GM12878 (cell line): ENCODE measurements at regions not wholly inside any gene's neighbourhood (a gene's known extent, or its start where the extent isn't known, plus 50 kb on each side); places are given as distances from the start of the nearest gene placed in this dataset.

Experiments
- ATAC-seq: fragments of 200-7000 bp; cut with Tn5 transposase; 3 replicates; pipeline ENCODE4 v1.9.1; 2020; ENCODE audit warnings: mild to moderate bottlenecking, moderate library complexity
- BruUV-seq: library from RNA; stranded (reverse); fragments of 400-500 nt; replicated peaks from 2 replicates; lab custom pipeline; 2021; lab: Mats Ljungman, UMichigan
- CTCF ChIA-PET: fragments of 300-600 bp; sonication (Branson Sonifier 250); formaldehyde crosslinking; extraction: SDS; loops from one replicate; lab custom pipeline; 2021; ENCODE audit warnings: inconsistent platforms; lab: Yijun Ruan, JAX
- POLR2A ChIA-PET: fragments of 350-600 bp; formaldehyde crosslinking; extraction: SDS; loops from one replicate; lab custom pipeline; 2021; ENCODE audit warnings: inconsistent platforms; lab: Charles Lee
- RAD21 ChIA-PET: fragments of 300-600 bp; sonication (Branson Sonifier 250); formaldehyde crosslinking; loops from one replicate; lab custom pipeline; 2023; ENCODE audit warnings: antibody characterized with exemption; ENCODE audit not compliant: unreplicated experiment; lab: Charles Lee
- SMC1A ChIA-PET: fragments of 300-600 bp; sonication (Branson Sonifier 250); formaldehyde crosslinking; loops from one replicate; lab custom pipeline; 2023; ENCODE audit not compliant: unreplicated experiment, uncharacterized antibody; lab: Charles Lee
- DNase-seq: peaks from one replicate; pipeline ENCODE4 v3.0.0-alpha.2; 2011; ENCODE audit warnings: low read depth, low spot score
- FAIRE-seq: peaks from 3 replicates; lab custom pipeline; 2011; peaks lifted over from hg19 to GRCh38; lab: Jason Lieb, UNC
- H2AFZ ChIP-seq: 2 replicates; pipeline ENCODE4 v1.6.0; 2011; ENCODE audit warnings: low read depth, low read length, control low read depth; ENCODE audit not compliant: control insufficient read depth
- H3K27ac ChIP-seq: 2 replicates; pipeline ENCODE4 v1.5.1; 2011; ENCODE audit warnings: control low read depth; ENCODE audit not compliant: control insufficient read depth, insufficient read depth
- H3K27me3 ChIP-seq, 2 experiments: replicated peaks in 1 of 2; 2 replicates each; pipeline versions ENCODE4 v1.6.0 to v1.6.1; 2011; ENCODE audit warnings: low read length in 1 of 2; ENCODE audit not compliant: control insufficient read depth in 2 of 2, insufficient read depth in 2 of 2
- H3K36me3 ChIP-seq, 2 experiments: 2 replicates each; pipeline ENCODE4 v1.5.1; 2011; ENCODE audit warnings: low read length in 1 of 2; ENCODE audit not compliant: control insufficient read depth in 2 of 2, insufficient read depth in 2 of 2
- H3K4me1 ChIP-seq: 2 replicates; pipeline ENCODE4 v1.6.1; 2011; ENCODE audit warnings: mild to moderate bottlenecking, low read length, moderate library complexity, mixed read lengths; ENCODE audit not compliant: control insufficient read depth, insufficient read depth
- H3K4me2 ChIP-seq: 2 replicates; pipeline ENCODE4 v1.6.0; 2011; ENCODE audit warnings: control low read depth; ENCODE audit not compliant: control insufficient read depth, insufficient read depth
- H3K4me3 ChIP-seq: fragments of 200-600 bp; sonication (generic); 2 replicates; pipeline ENCODE4 v1.5.1; 2016
- H3K79me2 ChIP-seq: 2 replicates; pipeline ENCODE4 v1.6.0; 2011; ENCODE audit warnings: low read length; ENCODE audit not compliant: control insufficient read depth, insufficient read depth
- H3K9ac ChIP-seq: 2 replicates; pipeline ENCODE4 v1.8.0; 2011; ENCODE audit warnings: low read length, control low read depth, mixed read lengths; ENCODE audit not compliant: control insufficient read depth, insufficient read depth
- H3K9me3 ChIP-seq: replicated peaks from 3 replicates; pipeline ENCODE4 v1.5.1; 2011; ENCODE audit warnings: mild to moderate bottlenecking, low read length; ENCODE audit not compliant: control insufficient read depth, insufficient read depth
- H4K20me1 ChIP-seq: 2 replicates; pipeline ENCODE4 v1.6.0; 2011; ENCODE audit not compliant: control insufficient read depth, insufficient read depth
- CBFB ChIP-seq: IDR thresholded peaks from 2 replicates; pipeline ENCODE4 v1.6.1; 2016; ENCODE audit warnings: antibody characterized with exemption, low read depth
- CEBPB ChIP-seq, 2 experiments: fragments of 150-350 bp in 1 of 2; IDR thresholded peaks; 2 replicates each; pipeline ENCODE4 v1.6.1; 2012 to 2014; ENCODE audit warnings: low read depth in 2 of 2, low read length in 2 of 2, borderline replicate concordance in 1 of 2, inconsistent platforms in 1 of 2
- DPF2 ChIP-seq: fragments of 450-650 bp; IDR thresholded peaks from 2 replicates; pipeline ENCODE4 v1.6.1; 2017; ENCODE audit warnings: mild to moderate bottlenecking
- ETV6 ChIP-seq, 2 experiments: fragments of 450-650 bp in 1 of 2; IDR thresholded peaks in 1 of 2; conservative IDR thresholded peaks in 1 of 2; 2 replicates each; pipeline ENCODE4 v1.6.1; 2014; ENCODE audit warnings: antibody characterized with exemption in 1 of 2, borderline replicate concordance in 1 of 2, low read depth in 1 of 2, mild to moderate bottlenecking in 1 of 2, moderate library complexity in 1 of 2
- GATAD2B ChIP-seq: fragments of 450-650 bp; conservative IDR thresholded peaks from 2 replicates; pipeline ENCODE4 v1.6.1; 2017; ENCODE audit warnings: low read depth, mild to moderate bottlenecking, moderate library complexity
- MAX ChIP-seq: IDR thresholded peaks from 2 replicates; pipeline ENCODE4 v1.6.1; 2012; ENCODE audit warnings: low read depth, low read length, improper control_type of control experiment
- MTA2 ChIP-seq: fragments of 450-650 bp; IDR thresholded peaks from 2 replicates; pipeline ENCODE4 v1.6.1; 2016; ENCODE audit warnings: low read depth, mild to moderate bottlenecking, moderate library complexity
- NBN ChIP-seq: fragments of 450-650 bp; IDR thresholded peaks from 2 replicates; pipeline ENCODE4 v1.6.1; 2016
- PKNOX1 ChIP-seq: fragments of 450-650 bp; IDR thresholded peaks from 2 replicates; pipeline ENCODE4 v1.6.1; 2016; ENCODE audit warnings: mild to moderate bottlenecking
- POLR2A ChIP-seq: IDR thresholded peaks from 2 replicates; pipeline ENCODE4 v1.6.1; 2011; ENCODE audit warnings: low read depth, mild to moderate bottlenecking, low read length
- RAD21 ChIP-seq: IDR thresholded peaks from 2 replicates; pipeline ENCODE4 v1.6.1; 2011; ENCODE audit warnings: mild to moderate bottlenecking, low read depth, low read length, moderate library complexity; ENCODE audit not compliant: insufficient read depth
- RELA ChIP-seq: fragments of 450-650 bp; IDR thresholded peaks from 2 replicates; pipeline ENCODE4 v1.8.0; 2014; ENCODE audit warnings: borderline replicate concordance; ENCODE audit not compliant: partially characterized antibody
- RFX5 ChIP-seq: IDR thresholded peaks from 2 replicates; pipeline ENCODE4 v1.6.1; 2011; ENCODE audit warnings: low read depth, low read length, improper control_type of control experiment
- SMAD1 ChIP-seq: fragments of 450-650 bp; IDR thresholded peaks from 2 replicates; pipeline ENCODE4 v1.6.1; 2018; ENCODE audit warnings: mild to moderate bottlenecking, low read depth; ENCODE audit not compliant: partially characterized antibody
- STAT3 ChIP-seq: IDR thresholded peaks from 2 replicates; pipeline ENCODE4 v1.6.1; 2011; ENCODE audit warnings: low read depth, low read length, improper control_type of control experiment
- TCF12 ChIP-seq: IDR thresholded peaks from 2 replicates; pipeline ENCODE4 v1.6.1; 2011; ENCODE audit warnings: low read depth, mild to moderate bottlenecking, low read length
- WGBS: methylation state at CpG from one replicate; pipeline ENCODE4 v1.1.6; 2016; ENCODE audit warnings: low lambda C conversion rate; ENCODE audit not compliant: insufficient replicate concordance, insufficient coverage; ENCODE audit errors: missing lambda C conversion rate; 5-methylcytosine and 5-hydroxymethylcytosine counted together
- in situ Hi-C: fragments of 300-500 bp; cut with MboI; formaldehyde crosslinking; loops from 9 replicates; pipeline ENCODE4 v1.14.3; 2018; ENCODE audit warnings: mixed read lengths
- intact Hi-C: fragments of 100-400 bp; cut with micrococcal nuclease; formaldehyde crosslinking; loops from one replicate; pipeline ENCODE4 v1.14.2; 2022; ENCODE audit not compliant: unreplicated experiment
- TF ChIP-seq, protein P1 (sequence below): IDR thresholded peaks from 2 replicates; pipeline ENCODE4 v1.6.1; 2011; ENCODE audit warnings: low read depth, mild to moderate bottlenecking, low read length, moderate library complexity, borderline replicate concordance; ENCODE audit errors: extremely low read depth
- TF ChIP-seq, protein P2 (sequence below): IDR thresholded peaks from 2 replicates; pipeline ENCODE4 v1.6.1; 2012; ENCODE audit warnings: low read length, inconsistent platforms

- H3K79me2 ChIP-seq, result no peaks in the 10 kb centered on the region
- POLR2A ChIA-PET, result no interaction called here
- H3K4me2 ChIP-seq, result no peak overlapping the region
- no TSS peak for BruUV-seq
- TF ChIP-seq CEBPB (IDR thresholded peaks at IDR 0.05; ENCODE audit: borderline replicate concordance in 1 of 2, low read depth in 2 of 2, low read length in 2 of 2), result no peak
- TF ChIP-seq TCF12, result no peak
- TF ChIP-seq SMAD1, result no peak
- no peak for TF ChIP-seq GATAD2B
- TF ChIP-seq DPF2, result no peak
- TF ChIP-seq RFX5, result no peak
- TF ChIP-seq, protein P1, sequence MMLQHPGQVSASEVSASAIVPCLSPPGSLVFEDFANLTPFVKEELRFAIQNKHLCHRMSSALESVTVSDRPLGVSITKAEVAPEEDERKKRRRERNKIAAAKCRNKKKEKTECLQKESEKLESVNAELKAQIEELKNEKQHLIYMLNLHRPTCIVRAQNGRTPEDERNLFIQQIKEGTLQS, result no peak
- no peak for TF ChIP-seq NBN
- no peak for TF ChIP-seq RAD21
- no peak for TF ChIP-seq RELA
- TF ChIP-seq POLR2A, result no peak
- no peak for TF ChIP-seq PKNOX1
- no peak for TF ChIP-seq MAX
- no peak for TF ChIP-seq CBFB
- no peak for TF ChIP-seq ETV6 (conservative IDR thresholded peaks at IDR 0.05 in 1 of 2, IDR thresholded peaks at IDR 0.05 in 1 of 2; ENCODE audit: borderline replicate concordance in 1 of 2, low read depth in 1 of 2)
- TF ChIP-seq, protein P2, sequence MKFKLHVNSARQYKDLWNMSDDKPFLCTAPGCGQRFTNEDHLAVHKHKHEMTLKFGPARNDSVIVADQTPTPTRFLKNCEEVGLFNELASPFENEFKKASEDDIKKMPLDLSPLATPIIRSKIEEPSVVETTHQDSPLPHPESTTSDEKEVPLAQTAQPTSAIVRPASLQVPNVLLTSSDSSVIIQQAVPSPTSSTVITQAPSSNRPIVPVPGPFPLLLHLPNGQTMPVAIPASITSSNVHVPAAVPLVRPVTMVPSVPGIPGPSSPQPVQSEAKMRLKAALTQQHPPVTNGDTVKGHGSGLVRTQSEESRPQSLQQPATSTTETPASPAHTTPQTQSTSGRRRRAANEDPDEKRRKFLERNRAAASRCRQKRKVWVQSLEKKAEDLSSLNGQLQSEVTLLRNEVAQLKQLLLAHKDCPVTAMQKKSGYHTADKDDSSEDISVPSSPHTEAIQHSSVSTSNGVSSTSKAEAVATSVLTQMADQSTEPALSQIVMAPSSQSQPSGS, result no peak
- TF ChIP-seq MTA2, result no peak
- no peak for TF ChIP-seq STAT3
- no peaks in the 10 kb centered on the region for H3K4me1 ChIP-seq
- FAIRE-seq (no peak), ATAC-seq (no peak), DNase-seq (no peak)
- intact Hi-C loops (no loop called here), in situ Hi-C loops (no loop called here)
- SMC1A ChIA-PET, result interaction anchor here (0.7 kb wide), 1 partner anchor 69 kb away, joined by 4 read pairs; no protein-coding TSS in a partner anchor
- no peaks in the 10 kb centered on the region for H3K9me3 ChIP-seq
- H3K27me3 ChIP-seq, result no peaks in the 10 kb centered on the region
- H2AFZ ChIP-seq, result no peak overlapping the region
- no peaks in the 10 kb centered on the region for H3K36me3 ChIP-seq
- CTCF ChIA-PET, result interaction anchor here (0.6 kb wide), 1 partner anchor 1048 kb away, joined by 3 read pairs; no protein-coding TSS in a partner anchor
- RAD21 ChIA-PET, result no interaction called here
- H4K20me1 ChIP-seq, result no peaks in the 10 kb centered on the region
- no peak overlapping the region for H3K27ac ChIP-seq
- H3K4me3 ChIP-seq, result no peak overlapping the region
- H3K9ac ChIP-seq, result no peak overlapping the region
- 68% methylated on average over 1 of the region's 1 CpG for WGBS
These were observed 69.9 kb downstream of the ACTBL2 start for GRCh38 chr5:57412680-57413079.
